Muscle layer of duodenum (tissue), 2 donors: ENCODE measurements at regions not wholly inside any gene's neighbourhood (a gene's known extent, or its start where the extent isn't known, plus 50 kb on each side); places are given as distances from the start of the nearest gene placed in this dataset.
"Not testable (repeated sequence)": the region's sequence is repeated elsewhere in the genome, so short reads cannot be mapped to it uniquely, and the experiment has no call there.

Experiments
- H3K27ac ChIP-seq: one replicate; pipeline ENCODE4 v1.7.0; 2013; ENCODE audit warnings: mild to moderate bottlenecking, low read length
- H3K27me3 ChIP-seq: one replicate; pipeline ENCODE4 v1.7.0; 2013; ENCODE audit warnings: low read depth, mild to moderate bottlenecking, control low read depth, low read length
- H3K36me3 ChIP-seq, 2 donors: one replicate each; pipeline ENCODE4 v1.7.0; 2013; ENCODE audit warnings: low read length in 2 of 2, control low read depth in 1 of 2, mild to moderate bottlenecking in 1 of 2; ENCODE audit not compliant: insufficient read depth in 2 of 2, control insufficient read depth in 1 of 2
- H3K4me1 ChIP-seq, 2 donors: one replicate each; pipeline ENCODE4 v1.7.0; 2013; ENCODE audit warnings: low read length in 2 of 2, mild to moderate bottlenecking in 2 of 2, control low read depth in 1 of 2, moderate library complexity in 1 of 2; ENCODE audit not compliant: insufficient read depth in 2 of 2, control insufficient read depth in 1 of 2
- H3K4me3 ChIP-seq, 2 donors: one replicate each; pipeline ENCODE4 v1.7.0; 2013; ENCODE audit warnings: low read length in 2 of 2, low read depth in 1 of 2, mild to moderate bottlenecking in 1 of 2
- H3K9me3 ChIP-seq, 2 donors: one replicate each; pipeline ENCODE4 v1.7.0; 2013; ENCODE audit warnings: low read length in 2 of 2, control low read depth in 1 of 2, mild to moderate bottlenecking in 1 of 2; ENCODE audit not compliant: control insufficient read depth in 1 of 2
- donor health status: healthy.

DNA sequence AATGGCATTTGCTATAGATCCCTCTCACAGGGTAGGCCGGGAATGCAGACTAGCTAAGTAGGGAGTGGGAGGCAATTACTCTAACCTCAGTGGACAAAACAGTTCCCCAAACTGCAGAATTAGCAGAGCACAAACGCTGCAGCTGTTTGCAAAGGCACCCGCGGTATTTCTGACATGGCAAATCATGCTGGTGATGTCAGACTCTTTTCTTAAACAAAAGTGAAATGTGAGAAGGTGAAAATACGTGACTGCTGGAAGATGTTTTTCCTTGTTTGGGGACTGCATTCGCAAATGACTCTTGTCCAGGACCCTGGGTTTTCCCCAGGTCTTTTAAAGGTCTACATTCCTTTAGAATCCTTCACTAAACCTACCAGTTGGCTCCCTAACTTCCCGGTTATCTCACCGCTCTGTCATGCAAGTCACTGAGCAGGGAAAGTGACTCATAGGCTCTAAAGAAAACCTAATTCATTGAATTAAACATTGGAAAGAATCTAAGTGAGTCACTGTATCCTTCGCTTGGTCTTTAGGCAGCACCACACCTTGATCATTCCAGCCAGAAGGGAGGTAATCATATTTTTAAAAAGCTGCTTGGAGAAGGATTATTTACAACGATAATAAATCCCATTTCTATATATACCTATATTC, 91.5 kb upstream of the DNAH5 start:
- Histone ChIP-seq H3K36me3 (no peaks in the 10 kb centered on the region), H3K9me3 (no peaks in the 10 kb centered on the region), H3K27ac (peak overlapping the region; percentile 73), H3K27me3 (no peaks in the 10 kb centered on the region), H3K4me1 (peaks cover 13 to 19% of the 10 kb centered on the region in 2 donors), H3K4me3 (peak overlapping the region; percentile 26 to 38)

DNA sequence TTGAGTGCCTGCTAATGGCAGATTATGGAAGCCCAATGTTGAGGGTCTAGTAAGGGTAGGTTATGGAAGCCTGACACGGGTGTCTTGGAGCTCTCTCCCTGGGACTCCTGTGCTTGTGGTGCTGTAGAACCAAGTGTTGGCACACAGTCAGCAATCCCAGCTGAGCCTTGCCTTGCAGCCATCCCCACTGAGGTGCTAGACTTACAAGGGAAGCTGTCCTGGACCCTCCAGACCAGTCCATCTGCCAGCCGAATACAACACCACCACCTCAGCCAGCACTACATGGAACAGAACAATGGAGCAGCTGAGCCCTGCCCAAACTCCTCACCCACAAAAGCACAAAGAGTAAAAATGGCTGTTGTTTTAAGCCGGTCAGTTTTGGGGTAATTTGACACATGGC, 90.5 kb upstream of the DNAH5 start:
- peak overlapping the region; percentile 73 for H3K27ac ChIP-seq

DNA sequence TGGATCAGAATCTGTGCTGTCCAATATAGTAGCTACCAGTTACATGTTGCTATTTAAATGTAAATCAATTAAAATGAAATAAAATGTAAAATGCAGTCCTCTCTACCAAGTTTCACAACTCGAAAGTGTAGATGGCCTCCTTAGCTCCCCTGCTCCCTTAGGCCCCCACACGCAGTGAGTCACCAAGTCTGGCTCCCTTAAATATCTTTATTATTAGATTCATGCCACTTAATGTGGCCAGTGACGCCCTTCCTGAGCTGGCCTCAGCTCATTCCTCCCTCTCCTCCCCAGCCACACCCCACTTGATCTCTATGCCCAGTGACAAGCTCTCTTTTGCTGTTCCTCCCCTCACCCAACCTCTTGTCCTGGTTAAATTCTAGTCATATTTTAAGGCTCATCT, 88.4 kb upstream of the DNAH5 start:
- Histone ChIP-seq H3K4me1 (peaks cover 13 to 19% of the 10 kb centered on the region in 2 donors), H3K4me3 (no peak overlapping the region), H3K27me3 (no peaks in the 10 kb centered on the region), H3K36me3 (no peaks in the 10 kb centered on the region), H3K27ac (no peak overlapping the region), H3K9me3 (no peaks in the 10 kb centered on the region)

More for the DNA sequence above, 90.5 kb upstream of the DNAH5 start:
- Histone ChIP-seq H3K4me3 (no peak overlapping the region), H3K4me1 (peaks cover 13 to 19% of the 10 kb centered on the region in 2 donors), H3K9me3 (no peaks in the 10 kb centered on the region), H3K27me3 (no peaks in the 10 kb centered on the region), H3K36me3 (no peaks in the 10 kb centered on the region)

DNA sequence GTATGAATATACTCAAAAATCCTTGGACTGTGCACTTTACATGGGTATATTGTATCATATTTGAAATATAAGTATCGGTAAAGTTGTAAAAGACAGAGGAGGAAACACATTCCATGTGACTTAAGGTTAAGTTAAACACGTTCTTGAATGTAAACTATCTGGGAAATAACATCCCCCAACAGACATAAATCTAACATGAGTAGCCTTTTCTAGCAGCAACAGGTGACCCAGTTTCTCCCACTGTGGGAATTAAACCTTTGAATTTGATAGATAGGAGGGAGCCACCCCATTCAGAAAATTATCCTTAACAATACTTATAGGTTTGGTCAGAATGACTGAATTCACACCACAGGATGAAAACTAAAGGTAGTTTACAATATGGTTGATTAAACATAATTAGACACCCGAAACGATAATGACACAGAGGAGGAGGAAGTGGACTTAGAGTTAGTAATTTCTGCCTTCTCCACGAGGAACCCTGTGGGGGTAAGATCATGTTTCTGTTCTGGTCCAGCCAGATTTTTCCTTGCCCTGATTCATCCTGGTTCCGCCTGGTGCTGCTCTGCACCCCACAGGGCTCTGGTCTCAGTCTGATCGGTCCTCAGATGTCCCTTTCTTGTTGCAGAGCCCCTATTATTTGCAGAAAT, 84.6 kb upstream of the DNAH5 start:
- Histone ChIP-seq H3K36me3 (no peaks in the 10 kb centered on the region), H3K4me3 (no peak overlapping the region), H3K9me3 (no peaks in the 10 kb centered on the region), H3K4me1 (no peaks in the 10 kb centered on the region), H3K27ac (no peak overlapping the region), H3K27me3 (no peaks in the 10 kb centered on the region)

DNA sequence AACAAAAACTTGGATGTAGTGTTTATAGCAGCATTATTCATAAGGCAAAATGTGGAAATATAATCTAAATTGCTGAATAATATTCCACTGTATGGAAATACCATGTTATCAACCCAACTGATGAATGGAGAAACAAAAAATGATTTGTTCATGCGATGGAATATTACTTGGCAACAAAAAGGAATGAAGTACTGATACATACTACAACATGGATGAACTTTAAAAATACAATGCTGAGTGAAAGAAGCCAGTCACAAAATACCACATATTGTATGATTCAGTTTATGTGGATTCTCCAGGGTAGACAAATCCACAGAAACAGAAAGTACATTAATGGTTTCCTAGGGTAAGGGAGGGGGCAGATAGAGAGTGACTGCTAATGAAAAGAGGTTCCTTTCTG, 83.7 kb upstream of the DNAH5 start:
- Histone ChIP-seq H3K4me1 (no peaks in the 10 kb centered on the region), H3K27ac (no peak overlapping the region), H3K4me3 (no peak overlapping the region), H3K36me3 (no peaks in the 10 kb centered on the region), H3K9me3 (no peaks in the 10 kb centered on the region), H3K27me3 (no peaks in the 10 kb centered on the region)

DNA sequence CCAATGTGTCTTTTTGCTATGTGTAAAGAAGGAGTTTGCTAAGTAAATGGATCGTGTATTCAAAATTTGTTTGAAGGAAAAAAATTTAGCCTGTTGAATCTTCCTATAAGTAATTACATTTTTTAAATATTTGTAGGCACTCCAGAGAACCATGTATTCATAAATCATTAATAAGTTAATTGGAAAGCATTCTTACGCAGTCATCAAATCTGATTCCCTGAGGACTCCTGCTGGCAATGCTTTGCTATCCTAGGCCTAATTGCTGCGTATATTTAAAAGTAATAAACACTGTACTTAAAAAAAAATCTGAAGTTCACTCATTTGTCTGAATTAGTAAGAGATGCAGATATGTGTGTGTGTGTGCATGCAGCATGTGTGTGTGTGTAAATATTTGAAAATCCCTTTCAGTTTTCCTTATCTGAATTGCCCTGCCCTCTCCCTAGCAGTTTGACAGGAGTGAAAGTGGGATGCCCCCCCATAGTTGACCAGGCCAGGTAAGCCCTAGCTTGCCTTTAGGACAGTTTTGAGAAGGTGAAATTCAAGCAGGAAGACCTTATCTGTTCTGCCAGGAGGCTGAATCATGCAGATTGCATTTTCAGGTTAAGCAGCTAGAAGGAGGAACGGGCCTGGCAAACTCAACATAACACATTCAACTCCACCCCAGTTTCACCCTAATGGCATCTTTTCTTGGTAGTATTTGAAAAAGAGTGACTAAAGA, 81.2 kb upstream of the DNAH5 start:
- no peaks in the 10 kb centered on the region for H3K27me3 ChIP-seq
- no peak overlapping the region for H3K4me3 ChIP-seq
- H3K4me1 ChIP-seq: no peaks in the 10 kb centered on the region
- H3K27ac ChIP-seq: no peak overlapping the region
- H3K9me3 ChIP-seq: no peaks in the 10 kb centered on the region
- H3K36me3 ChIP-seq: no peaks in the 10 kb centered on the region

DNA sequence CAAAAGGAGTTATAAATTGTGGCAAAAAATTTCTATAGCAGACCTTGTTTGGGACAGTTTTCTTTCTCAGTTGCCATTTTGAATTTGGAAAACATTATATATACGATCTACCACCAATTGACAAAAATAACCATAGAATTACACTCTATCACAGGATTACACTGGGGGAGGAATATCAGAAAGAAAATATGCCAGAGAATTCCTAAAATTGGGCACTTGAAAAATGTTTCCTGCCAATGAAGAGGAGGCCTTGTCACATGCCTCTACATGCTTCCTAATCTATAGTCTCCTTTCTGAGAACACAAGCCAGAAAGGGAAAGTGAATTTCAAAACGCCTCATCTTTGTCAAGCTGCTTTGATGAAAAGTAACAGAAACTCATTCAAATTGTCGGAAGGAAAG, 78.5 kb upstream of the DNAH5 start:
- Histone ChIP-seq H3K27me3 (no peaks in the 10 kb centered on the region), H3K4me3 (no peak overlapping the region), H3K9me3 (no peaks in the 10 kb centered on the region), H3K4me1 (no peaks in the 10 kb centered on the region), H3K36me3 (no peaks in the 10 kb centered on the region), H3K27ac (no peak overlapping the region)

DNA sequence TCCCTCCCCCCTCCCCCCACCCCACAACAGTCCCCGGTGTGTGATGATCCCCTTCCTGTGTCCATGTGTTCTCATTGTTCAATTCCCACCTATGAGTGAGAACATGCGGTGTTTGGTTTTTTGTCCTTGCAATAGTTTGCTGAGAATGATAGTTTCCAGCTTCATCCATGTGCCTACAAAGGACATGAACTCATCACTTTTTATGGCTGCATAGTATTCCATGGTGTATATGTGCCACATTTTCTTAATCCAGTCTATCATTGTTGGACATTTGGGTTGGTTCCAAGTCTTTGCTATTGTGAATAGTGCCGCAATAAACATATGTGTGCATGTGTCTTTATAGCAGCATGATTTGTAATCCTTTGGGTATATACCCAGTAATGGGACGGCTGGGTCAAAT, 76.5 kb upstream of the DNAH5 start:
- not testable (repeated sequence) for H3K36me3 ChIP-seq, H3K27ac ChIP-seq, H3K9me3 ChIP-seq, H3K4me3 ChIP-seq, H3K27me3 ChIP-seq, H3K4me1 ChIP-seq

DNA sequence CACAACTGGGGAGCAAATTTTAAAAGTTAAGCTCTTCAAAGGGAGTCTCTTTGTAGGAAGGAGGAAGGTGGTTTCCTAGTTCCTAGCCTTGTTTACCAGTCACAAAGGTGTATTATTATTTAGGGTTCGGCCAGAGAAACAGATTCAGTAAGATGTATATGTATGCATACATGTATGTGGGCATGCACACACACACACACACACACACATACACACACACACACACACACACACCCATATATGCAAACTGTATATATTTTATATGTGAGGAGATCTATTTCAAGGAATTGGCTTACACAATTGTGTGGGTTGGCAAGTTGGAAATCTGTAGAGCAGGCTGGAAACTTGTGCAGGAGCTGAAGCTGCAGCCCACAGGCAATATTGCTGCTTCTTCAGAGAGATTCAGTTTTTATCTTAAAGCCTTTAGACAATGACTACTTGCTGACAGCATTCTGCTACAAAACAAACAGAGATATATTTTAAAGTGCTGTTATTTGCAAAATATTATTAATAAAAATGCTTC, 75.3 kb upstream of the DNAH5 start:
- H3K4me1 ChIP-seq: no peaks in the 10 kb centered on the region
- no peak overlapping the region for H3K4me3 ChIP-seq
- no peaks in the 10 kb centered on the region for H3K27me3 ChIP-seq
- no peaks in the 10 kb centered on the region for H3K36me3 ChIP-seq
- no peaks in the 10 kb centered on the region for H3K9me3 ChIP-seq
- no peak overlapping the region for H3K27ac ChIP-seq

DNA sequence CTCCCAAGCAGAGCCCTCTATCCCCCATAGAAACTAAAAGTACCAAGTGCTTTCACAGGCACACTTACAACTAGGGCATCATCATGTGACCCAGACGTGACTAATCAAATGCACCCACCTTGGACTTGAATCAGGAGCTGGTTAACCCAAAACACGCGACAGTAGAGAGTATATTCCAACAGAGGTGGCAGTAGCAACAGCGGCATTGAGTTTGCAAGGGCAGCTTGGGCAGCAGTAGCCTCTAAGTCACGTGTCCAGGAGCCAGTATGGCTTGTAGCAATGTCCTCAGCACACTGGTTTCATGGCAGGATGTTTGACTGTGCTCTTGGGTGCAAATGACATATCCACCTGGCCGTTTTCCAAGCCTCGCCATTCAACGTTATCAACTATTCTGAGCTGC, 73.4 kb upstream of the DNAH5 start:
- H3K4me1 ChIP-seq: no peaks in the 10 kb centered on the region
- H3K36me3 ChIP-seq: no peaks in the 10 kb centered on the region
- no peak overlapping the region for H3K27ac ChIP-seq
- no peaks in the 10 kb centered on the region for H3K9me3 ChIP-seq
- no peak overlapping the region for H3K4me3 ChIP-seq
- no peaks in the 10 kb centered on the region for H3K27me3 ChIP-seq

DNA sequence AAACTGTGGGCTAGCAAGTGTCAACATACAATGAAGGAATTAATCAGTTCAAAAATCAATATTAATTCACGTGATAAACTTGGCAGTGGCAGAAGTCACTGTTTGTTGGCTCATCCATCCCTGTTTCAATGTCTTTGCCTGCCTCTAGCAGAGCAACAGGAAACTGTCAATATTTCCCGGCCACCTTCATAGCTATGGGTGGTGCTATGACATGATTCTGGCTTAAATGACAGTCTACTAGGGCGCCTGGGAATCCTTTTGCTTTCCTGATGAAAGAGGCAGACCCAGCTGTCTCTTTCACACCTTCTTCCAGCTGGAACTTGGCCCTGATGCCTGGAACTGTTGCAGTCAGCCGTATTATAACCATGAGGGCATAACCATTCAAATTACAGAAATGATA, 72.1 kb upstream of the DNAH5 start:
- Histone ChIP-seq H3K27ac (no peak overlapping the region), H3K4me3 (no peak overlapping the region), H3K9me3 (no peaks in the 10 kb centered on the region), H3K4me1 (peaks cover 0 to 6% of the 10 kb centered on the region in 2 donors), H3K36me3 (no peaks in the 10 kb centered on the region), H3K27me3 (no peaks in the 10 kb centered on the region)
